GM12874 (cell line): ENCODE measurements at regions not wholly inside any gene's neighbourhood (a gene's known extent, or its start where the extent isn't known, plus 50 kb on each side); places are given as distances from the start of the nearest gene placed in this dataset.

Experiments
- CTCF ChIP-seq: IDR thresholded peaks from 2 replicates; pipeline ENCODE4 v1.5.1; 2011; ENCODE audit warnings: low read depth, mild to moderate bottlenecking, control low read depth, low read length, moderate library complexity; ENCODE audit not compliant: insufficient read depth

GRCh38 chr5:169354263-169354662 is 53.3 kb upstream of the SLIT3 start:
- TF ChIP-seq CTCF, result no peak

GRCh38 chr5:169352901-169353300 is 52.0 kb upstream of the SLIT3 start:
- no peak for TF ChIP-seq CTCF

- no peak for TF ChIP-seq CTCF
Measured at GRCh38 chr5:169351721-169352120, 50.8 kb upstream of the SLIT3 start.

GRCh38 chr5:169350759-169351240 is 49.9 kb upstream of the SLIT3 start:
- no peak for TF ChIP-seq CTCF
